Fibroblast of lung (primary cell): ENCODE measurements at regions not wholly inside any gene's neighbourhood (a gene's known extent, or its start where the extent isn't known, plus 50 kb on each side); places are given as distances from the start of the nearest gene placed in this dataset.

Experiments used
- DNase-seq, 2 donors: peaks; one replicate each; pipeline versions ENCODE4 v3.0.0 to v3.0.0-alpha.2; 2010; ENCODE audit warnings: low read depth in 2 of 2
- H2AFZ ChIP-seq: 2 replicates; pipeline ENCODE4 v1.5.1; 2012; ENCODE audit warnings: low read length, control low read depth, inconsistent platforms
- H3K27ac ChIP-seq: 2 replicates; pipeline ENCODE4 v1.5.1; 2011; ENCODE audit warnings: low read length, control low read depth; ENCODE audit not compliant: insufficient read depth
- H3K27me3 ChIP-seq: 2 replicates; pipeline ENCODE4 v1.5.1; 2011; ENCODE audit warnings: mild to moderate bottlenecking, low read length; ENCODE audit not compliant: control insufficient read depth, insufficient read depth
- H3K36me3 ChIP-seq: 2 replicates; pipeline ENCODE4 v1.5.1; 2011; ENCODE audit warnings: low read length; ENCODE audit not compliant: control insufficient read depth, insufficient read depth
- H3K4me1 ChIP-seq: 2 replicates; pipeline ENCODE4 v1.5.1; 2011; ENCODE audit warnings: low read length; ENCODE audit not compliant: control insufficient read depth, insufficient read depth; ENCODE audit errors: extremely low read depth
- H3K4me2 ChIP-seq: 2 replicates; pipeline ENCODE4 v1.5.1; 2011; ENCODE audit warnings: low read length, control low read depth; ENCODE audit not compliant: insufficient read depth; ENCODE audit errors: extremely low read depth
- H3K4me3 ChIP-seq, 4 experiments: fragments of 200-600 bp in 1 of 4; sonication (generic) in 1 of 4; replicated peaks in 1 of 4; 2 replicates each; pipeline ENCODE4 v1.5.1; 2011 to 2016; ENCODE audit warnings: low read length in 4 of 4, low read depth in 3 of 4, mild to moderate bottlenecking in 3 of 4, control low read depth in 2 of 4, inconsistent platforms in 1 of 4, mixed read lengths in 1 of 4; ENCODE audit not compliant: insufficient read depth in 1 of 4; ENCODE audit errors: control extremely low read depth in 1 of 4
- H3K79me2 ChIP-seq: 2 replicates; pipeline ENCODE4 v1.5.1; 2012; ENCODE audit warnings: mild to moderate bottlenecking, low read length, inconsistent platforms; ENCODE audit not compliant: control insufficient read depth, insufficient read depth
- H3K9ac ChIP-seq: 2 replicates; pipeline ENCODE4 v1.5.1; 2011; ENCODE audit warnings: mild to moderate bottlenecking, low read length, control low read depth; ENCODE audit not compliant: insufficient read depth
- H3K9me3 ChIP-seq: 2 replicates; pipeline ENCODE4 v1.5.1; 2012; ENCODE audit warnings: low read depth, low read length; ENCODE audit not compliant: control insufficient read depth, insufficient read depth
- H4K20me1 ChIP-seq: 2 replicates; pipeline ENCODE4 v1.5.1; 2011; ENCODE audit warnings: low read length; ENCODE audit not compliant: control insufficient read depth, insufficient read depth; ENCODE audit errors: extremely low read depth
- EZH2 ChIP-seq: IDR thresholded peaks from 2 replicates; pipeline ENCODE4 v1.5.1; 2012; ENCODE audit warnings: low read length, control low read depth, mild to moderate bottlenecking; ENCODE audit errors: missing control alignments
- TF ChIP-seq, protein P1 (sequence below), 2 donors: IDR thresholded peaks in 1 of 2; conservative IDR thresholded peaks in 1 of 2; 1 replicate in 1 of 2; 2 replicates in 1 of 2; pipeline ENCODE4 v1.5.1; 2011 to 2012; ENCODE audit warnings: low read length in 2 of 2, control low read depth in 1 of 2, inconsistent platforms in 1 of 2, low read depth in 1 of 2, mild to moderate bottlenecking in 1 of 2

DNA sequence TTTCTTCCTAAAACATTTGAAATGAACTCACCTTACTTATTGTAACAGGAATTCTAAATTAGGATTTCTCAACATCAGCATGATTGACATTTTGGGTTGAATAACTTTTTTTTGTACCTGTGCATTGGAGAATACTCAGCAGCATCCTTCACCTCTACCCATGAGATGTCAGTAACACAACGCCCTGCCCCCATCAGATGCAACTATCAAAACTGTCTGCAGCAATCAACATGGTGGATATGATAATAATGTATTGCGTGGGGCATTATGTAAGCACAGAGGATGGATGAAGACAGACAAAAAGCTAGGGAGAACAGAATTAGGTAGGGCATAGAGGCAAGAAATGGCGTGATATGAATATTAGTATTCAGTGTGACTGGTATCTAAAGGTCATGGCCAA lies 94.1 kb downstream of the PLK2 start:
- no peaks in the 10 kb centered on the region for H3K36me3 ChIP-seq
- H2AFZ ChIP-seq, result no peak overlapping the region
- H3K79me2 ChIP-seq, result no peaks in the 10 kb centered on the region
- H3K9ac ChIP-seq, result no peak overlapping the region
- no peak for TF ChIP-seq EZH2
- TF ChIP-seq, protein P1, sequence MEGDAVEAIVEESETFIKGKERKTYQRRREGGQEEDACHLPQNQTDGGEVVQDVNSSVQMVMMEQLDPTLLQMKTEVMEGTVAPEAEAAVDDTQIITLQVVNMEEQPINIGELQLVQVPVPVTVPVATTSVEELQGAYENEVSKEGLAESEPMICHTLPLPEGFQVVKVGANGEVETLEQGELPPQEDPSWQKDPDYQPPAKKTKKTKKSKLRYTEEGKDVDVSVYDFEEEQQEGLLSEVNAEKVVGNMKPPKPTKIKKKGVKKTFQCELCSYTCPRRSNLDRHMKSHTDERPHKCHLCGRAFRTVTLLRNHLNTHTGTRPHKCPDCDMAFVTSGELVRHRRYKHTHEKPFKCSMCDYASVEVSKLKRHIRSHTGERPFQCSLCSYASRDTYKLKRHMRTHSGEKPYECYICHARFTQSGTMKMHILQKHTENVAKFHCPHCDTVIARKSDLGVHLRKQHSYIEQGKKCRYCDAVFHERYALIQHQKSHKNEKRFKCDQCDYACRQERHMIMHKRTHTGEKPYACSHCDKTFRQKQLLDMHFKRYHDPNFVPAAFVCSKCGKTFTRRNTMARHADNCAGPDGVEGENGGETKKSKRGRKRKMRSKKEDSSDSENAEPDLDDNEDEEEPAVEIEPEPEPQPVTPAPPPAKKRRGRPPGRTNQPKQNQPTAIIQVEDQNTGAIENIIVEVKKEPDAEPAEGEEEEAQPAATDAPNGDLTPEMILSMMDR (conservative IDR thresholded peaks at IDR 0.05 in 1 of 2, IDR thresholded peaks at IDR 0.05 in 1 of 2; ENCODE audit: low read depth in 1 of 2, low read length in 2 of 2), result no peak
- H4K20me1 ChIP-seq, result no peaks in the 10 kb centered on the region
- no peak for DNase-seq
- H3K4me1 ChIP-seq, result no peaks in the 10 kb centered on the region
- H3K4me3 ChIP-seq, result no peak overlapping the region
- H3K4me2 ChIP-seq, result no peak overlapping the region
- no peaks in the 10 kb centered on the region for H3K27me3 ChIP-seq
- no peak overlapping the region for H3K27ac ChIP-seq
- no peaks in the 10 kb centered on the region for H3K9me3 ChIP-seq

DNA sequence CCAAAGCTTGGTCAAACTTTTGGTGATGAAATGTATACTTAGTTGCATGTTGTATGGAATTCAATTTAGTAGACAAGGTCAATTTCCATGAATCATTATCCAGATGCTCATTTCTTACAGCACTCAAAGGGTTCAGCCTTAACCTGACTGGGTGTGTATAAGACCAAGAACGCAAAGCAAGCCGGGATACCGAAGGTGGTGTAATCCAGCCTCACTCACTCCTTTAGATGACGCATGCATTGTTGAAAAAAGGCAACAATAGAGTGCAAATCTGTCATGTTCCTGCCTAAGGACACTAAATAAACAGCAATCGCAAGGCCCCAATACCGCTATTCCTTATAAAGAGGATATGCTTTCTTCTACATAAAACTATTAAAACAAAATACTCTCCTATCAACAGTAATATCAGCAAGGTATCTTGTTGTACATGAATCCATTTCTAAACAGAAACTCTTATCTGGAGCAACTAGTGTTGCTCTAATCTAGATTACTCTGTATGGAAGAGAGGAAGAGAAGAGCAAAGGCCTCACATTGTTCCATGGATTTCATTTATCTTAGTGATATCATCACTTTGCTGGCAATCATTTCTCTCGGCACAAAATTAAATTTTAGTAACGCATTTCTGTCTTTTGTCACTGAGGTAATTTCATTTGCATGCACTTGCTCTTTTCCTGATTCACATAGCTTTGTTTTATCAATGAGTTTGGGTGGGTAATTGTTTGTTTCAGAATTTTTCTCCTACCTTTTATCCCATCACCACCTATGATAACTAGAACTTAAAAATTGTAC lies 96.2 kb downstream of the PLK2 start:
- Histone ChIP-seq H3K4me2 (no peak overlapping the region), H3K4me1 (no peaks in the 10 kb centered on the region), H3K27me3 (no peaks in the 10 kb centered on the region), H2AFZ (no peak overlapping the region), H3K9me3 (no peaks in the 10 kb centered on the region), H3K36me3 (no peaks in the 10 kb centered on the region), H3K4me3 (no peak overlapping the region), H3K27ac (no peak overlapping the region), H3K79me2 (no peaks in the 10 kb centered on the region), H3K9ac (no peak overlapping the region), H4K20me1 (no peaks in the 10 kb centered on the region)
- no peak for DNase-seq
- TF ChIP-seq, protein P1 (conservative IDR thresholded peaks at IDR 0.05 in 1 of 2, IDR thresholded peaks at IDR 0.05 in 1 of 2; ENCODE audit: low read depth in 1 of 2, low read length in 2 of 2), result no peak
- no peak for TF ChIP-seq EZH2

DNA sequence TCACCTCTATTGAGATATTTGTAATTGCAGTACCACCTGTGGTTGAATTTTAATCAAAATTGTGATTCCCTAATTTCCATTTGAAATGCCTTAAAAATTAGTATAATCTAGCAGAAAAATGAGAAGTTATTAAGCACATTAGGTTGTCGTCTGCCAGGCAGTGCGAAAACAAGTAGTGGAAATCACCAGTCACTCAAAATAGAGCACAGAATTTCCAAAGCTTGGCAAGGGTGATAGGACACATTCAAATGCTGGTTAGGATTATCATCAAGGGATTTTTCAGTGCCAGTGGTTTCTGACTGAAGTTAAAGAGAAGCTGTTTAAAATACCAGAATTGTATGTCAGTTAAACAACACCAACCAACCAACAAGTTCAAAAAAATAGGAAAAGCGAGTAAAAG lies 97.8 kb downstream of the PLK2 start:
- no peaks in the 10 kb centered on the region for H3K36me3 ChIP-seq
- DNase-seq, result no peak
- H3K27me3 ChIP-seq, result no peaks in the 10 kb centered on the region
- no peaks in the 10 kb centered on the region for H3K9me3 ChIP-seq
- H3K9ac ChIP-seq, result no peak overlapping the region
- H3K4me1 ChIP-seq, result no peaks in the 10 kb centered on the region
- TF ChIP-seq, protein P1 (conservative IDR thresholded peaks at IDR 0.05 in 1 of 2, IDR thresholded peaks at IDR 0.05 in 1 of 2; ENCODE audit: low read depth in 1 of 2, low read length in 2 of 2), result no peak
- no peak for TF ChIP-seq EZH2
- H3K79me2 ChIP-seq, result no peaks in the 10 kb centered on the region
- no peak overlapping the region for H3K4me3 ChIP-seq
- no peak overlapping the region for H3K4me2 ChIP-seq
- H2AFZ ChIP-seq, result no peak overlapping the region
- H3K27ac ChIP-seq, result no peak overlapping the region
- H4K20me1 ChIP-seq, result no peaks in the 10 kb centered on the region
